Activated T-cell treated with anti-CD3 and anti-CD28 coated beads, Interleukin-2, amount 50 U/mL, for 72 hours (primary cell): ENCODE measurements at regions not wholly inside any gene's neighbourhood (a gene's known extent, or its start where the extent isn't known, plus 50 kb on each side); places are given as distances from the start of the nearest gene placed in this dataset.
"Not testable (repeated sequence)": the region's sequence is repeated elsewhere in the genome, so short reads cannot be mapped to it uniquely, and the experiment has no call there.

Source experiments
- ATAC-seq, 2 donors: fragments of 150-1000 bp; cut with Tn5 transposase; replicated peaks in 1 of 2; 2 replicates each; pipeline ENCODE4 v1.10.0; 2021; ENCODE audit warnings: moderate library complexity in 2 of 2, mild to moderate bottlenecking in 1 of 2
- DNase-seq, 2 donors: peaks; one replicate each; pipeline ENCODE4 v3.0.0; 2021 to 2022; ENCODE audit warnings: mixed read lengths in 1 of 2
- H3K27ac Mint-ChIP-seq: one replicate; pipeline ENCODE4 v1.8.0; 2022; ENCODE audit warnings: mild to moderate bottlenecking, moderate library complexity, mixed read lengths
- H3K27me3 Mint-ChIP-seq: one replicate; pipeline ENCODE4 v1.8.0; 2022; ENCODE audit warnings: low read depth, mixed read lengths
- H3K36me3 Mint-ChIP-seq, 2 donors: one replicate each; pipeline ENCODE4 v1.8.0; 2022; ENCODE audit warnings: mixed read lengths in 2 of 2, mild to moderate bottlenecking in 1 of 2; ENCODE audit not compliant: insufficient read depth in 2 of 2
- H3K4me1 Mint-ChIP-seq: one replicate; pipeline ENCODE4 v1.8.0; 2022; ENCODE audit warnings: low read depth, mixed read lengths
- H3K4me3 Mint-ChIP-seq, 2 donors: one replicate each; pipeline ENCODE4 v1.8.0; 2022; ENCODE audit warnings: mild to moderate bottlenecking in 2 of 2, mixed read lengths in 2 of 2, moderate library complexity in 2 of 2
- H3K9me3 Mint-ChIP-seq, 2 donors: one replicate each; pipeline ENCODE4 v1.8.0; 2022; ENCODE audit warnings: mixed read lengths in 2 of 2

GRCh38 chr2:195148004-195148403, 509.0 kb upstream of the SLC39A10 start:
- no peaks in the 10 kb centered on the region for H3K27me3 Mint-ChIP-seq

GRCh38 chr2:195146761-195147541, 510.1 kb upstream of the SLC39A10 start:
- ATAC-seq (no peak), DNase-seq (no peak)
- H3K9me3 Mint-ChIP-seq = peaks cover 6 to 7% of the 10 kb centered on the region in 2 donors
- H3K36me3 Mint-ChIP-seq = peaks cover 0 to 2% of the 10 kb centered on the region in 2 donors
- no peak overlapping the region for H3K4me3 Mint-ChIP-seq
- no peaks in the 10 kb centered on the region for H3K27me3 Mint-ChIP-seq
- no peak overlapping the region for H3K27ac Mint-ChIP-seq
- no peaks in the 10 kb centered on the region for H3K4me1 Mint-ChIP-seq

More at GRCh38 chr2:195148004-195148403, 509.0 kb upstream of the SLC39A10 start:
- Mint-ChIP-seq H3K27ac (no peak overlapping the region), H3K4me3 (no peak overlapping the region), H3K4me1 (no peaks in the 10 kb centered on the region), H3K9me3 (peaks cover 6 to 7% of the 10 kb centered on the region in 2 donors), H3K36me3 (peaks cover 0 to 2% of the 10 kb centered on the region in 2 donors)
- DNase-seq = no peak
- no peak for ATAC-seq

GRCh38 chr2:195138435-195138834, 518.6 kb upstream of the SLC39A10 start:
- no peaks in the 10 kb centered on the region for H3K4me1 Mint-ChIP-seq
- no peaks in the 10 kb centered on the region for H3K9me3 Mint-ChIP-seq
- H3K27me3 Mint-ChIP-seq = no peaks in the 10 kb centered on the region
- no peak overlapping the region for H3K27ac Mint-ChIP-seq
- DNase-seq (no peak), ATAC-seq (no peak)
- H3K36me3 Mint-ChIP-seq = no peaks in the 10 kb centered on the region
- no peak overlapping the region for H3K4me3 Mint-ChIP-seq

GRCh38 chr2:195125889-195126288, 531.1 kb upstream of the SLC39A10 start:
- ATAC-seq, H3K36me3 Mint-ChIP-seq, H3K9me3 Mint-ChIP-seq, H3K4me3 Mint-ChIP-seq, DNase-seq, H3K4me1 Mint-ChIP-seq, H3K27ac Mint-ChIP-seq, H3K27me3 Mint-ChIP-seq: not testable (repeated sequence)

GRCh38 chr2:195124391-195125079, 532.5 kb upstream of the SLC39A10 start:
- H3K27ac Mint-ChIP-seq = no peak overlapping the region
- H3K4me1 Mint-ChIP-seq = no peaks in the 10 kb centered on the region
- ATAC-seq (no peak), DNase-seq (no peak)
- H3K4me3 Mint-ChIP-seq = no peak overlapping the region
- no peaks in the 10 kb centered on the region for H3K9me3 Mint-ChIP-seq
- no peaks in the 10 kb centered on the region for H3K36me3 Mint-ChIP-seq
- no peaks in the 10 kb centered on the region for H3K27me3 Mint-ChIP-seq

GRCh38 chr2:195122653-195123052, 534.4 kb upstream of the SLC39A10 start:
- DNase-seq = no peak
- Mint-ChIP-seq H3K27me3 (no peaks in the 10 kb centered on the region), H3K36me3 (no peaks in the 10 kb centered on the region), H3K4me3 (no peak overlapping the region), H3K9me3 (no peaks in the 10 kb centered on the region), H3K27ac (no peak overlapping the region), H3K4me1 (no peaks in the 10 kb centered on the region)
- ATAC-seq = no peak

- H3K27me3 Mint-ChIP-seq = no peaks in the 10 kb centered on the region
- H3K4me1 Mint-ChIP-seq = no peaks in the 10 kb centered on the region
- no peaks in the 10 kb centered on the region for H3K36me3 Mint-ChIP-seq
- no peak overlapping the region for H3K27ac Mint-ChIP-seq
- DNase-seq (no peak), ATAC-seq (no peak)
- no peaks in the 10 kb centered on the region for H3K9me3 Mint-ChIP-seq
- H3K4me3 Mint-ChIP-seq = no peak overlapping the region
These were observed 535.7 kb upstream of the SLC39A10 start for GRCh38 chr2:195121341-195121740.

- no peaks in the 10 kb centered on the region for H3K27me3 Mint-ChIP-seq
- no peaks in the 10 kb centered on the region for H3K9me3 Mint-ChIP-seq
- ATAC-seq (no peak), DNase-seq (no peak)
- H3K4me1 Mint-ChIP-seq = no peaks in the 10 kb centered on the region
- no peak overlapping the region for H3K27ac Mint-ChIP-seq
- H3K36me3 Mint-ChIP-seq = peaks cover 0 to 2% of the 10 kb centered on the region in 2 donors
- no peak overlapping the region for H3K4me3 Mint-ChIP-seq
These were observed 537.8 kb upstream of the SLC39A10 start for GRCh38 chr2:195119231-195119630.

GRCh38 chr2:195118276-195118675, 538.8 kb upstream of the SLC39A10 start:
- Mint-ChIP-seq H3K27ac (no peak overlapping the region), H3K27me3 (no peaks in the 10 kb centered on the region), H3K4me1 (no peaks in the 10 kb centered on the region), H3K9me3 (peaks cover 2 to 5% of the 10 kb centered on the region in 2 donors), H3K36me3 (peaks cover 0 to 3% of the 10 kb centered on the region in 2 donors), H3K4me3 (no peak overlapping the region)
- no peak for DNase-seq
- no peak for ATAC-seq

- no peak overlapping the region for H3K27ac Mint-ChIP-seq
- no peaks in the 10 kb centered on the region for H3K27me3 Mint-ChIP-seq
- ATAC-seq (no peak), DNase-seq (no peak)
- H3K36me3 Mint-ChIP-seq = peaks cover 0 to 3% of the 10 kb centered on the region in 2 donors
- peaks cover 2 to 5% of the 10 kb centered on the region in 2 donors for H3K9me3 Mint-ChIP-seq
- H3K4me1 Mint-ChIP-seq = no peaks in the 10 kb centered on the region
- no peak overlapping the region for H3K4me3 Mint-ChIP-seq
These were observed 540.0 kb upstream of the SLC39A10 start for GRCh38 chr2:195117011-195117410.

- ATAC-seq (no peak), DNase-seq (no peak)
- Mint-ChIP-seq H3K36me3 (peaks cover 0 to 3% of the 10 kb centered on the region in 2 donors), H3K4me1 (no peaks in the 10 kb centered on the region), H3K9me3 (peaks cover 3 to 5% of the 10 kb centered on the region in 2 donors), H3K4me3 (no peak overlapping the region), H3K27ac (no peak overlapping the region), H3K27me3 (no peaks in the 10 kb centered on the region)
These were observed 541.3 kb upstream of the SLC39A10 start for GRCh38 chr2:195115738-195116137.

- Mint-ChIP-seq H3K27ac (no peak overlapping the region), H3K27me3 (no peaks in the 10 kb centered on the region), H3K4me1 (no peaks in the 10 kb centered on the region), H3K4me3 (no peak overlapping the region), H3K36me3 (no peaks in the 10 kb centered on the region), H3K9me3 (peaks cover 0 to 2% of the 10 kb centered on the region in 2 donors)
- DNase-seq (no peak), ATAC-seq (no peak)
These were observed 548.8 kb upstream of the SLC39A10 start for GRCh38 chr2:195108182-195108581.

- ATAC-seq (no peak), DNase-seq (no peak)
- no peaks in the 10 kb centered on the region for H3K36me3 Mint-ChIP-seq
- peaks cover 0 to 2% of the 10 kb centered on the region in 2 donors for H3K9me3 Mint-ChIP-seq
- H3K4me3 Mint-ChIP-seq = no peak overlapping the region
- H3K27ac Mint-ChIP-seq = no peak overlapping the region
- no peaks in the 10 kb centered on the region for H3K4me1 Mint-ChIP-seq
- H3K27me3 Mint-ChIP-seq = no peaks in the 10 kb centered on the region
These were observed 550.2 kb upstream of the SLC39A10 start for GRCh38 chr2:195106681-195107380.
